ENCODE measurements at regions not wholly inside any gene's neighbourhood (a gene's known extent, or its start where the extent isn't known, plus 50 kb on each side); places are given as distances from the start of the nearest gene placed in this dataset.

GRCh38 chr10:47233631-47234030 is 66.4 kb upstream of the GDF10 start:
- TF ChIP-seq CTCF (IDR thresholded peaks at IDR 0.05) (no peak), POLR2A (IDR thresholded peaks at IDR 0.05) (no peak)
